H1 (cell line): ENCODE measurements at regions not wholly inside any gene's neighbourhood (a gene's known extent, or its start where the extent isn't known, plus 50 kb on each side); places are given as distances from the start of the nearest gene placed in this dataset.
"Not testable (repeated sequence)": the region's sequence is repeated elsewhere in the genome, so short reads cannot be mapped to it uniquely, and the experiment has no call there.

Experiments
- CTCF ChIA-PET: fragments of 300-600 bp; sonication (Branson Sonifier 250); formaldehyde crosslinking; loops from one replicate; lab custom pipeline; 2021; ENCODE audit not compliant: partially characterized antibody; lab: Charles Lee
- POLR2A ChIA-PET: fragments of 300-600 bp; sonication (Branson Sonifier 250); formaldehyde crosslinking; loops from one replicate; lab custom pipeline; 2021; ENCODE audit warnings: inconsistent platforms; ENCODE audit not compliant: partially characterized antibody; lab: Charles Lee
- DNase-seq, 2 experiments: peaks; one replicate each; pipeline versions ENCODE4 v3.0.0 to v3.0.0-alpha.2; 2010 to 2022; ENCODE audit warnings: low spot score in 2 of 2, low read depth in 1 of 2, mixed read lengths in 1 of 2
- FAIRE-seq: peaks from 2 replicates; lab custom pipeline; 2011; peaks lifted over from hg19 to GRCh38; lab: Jason Lieb, UNC
- H2AFZ ChIP-seq: 2 replicates; pipeline ENCODE4 v1.8.1; 2012; ENCODE audit warnings: low read length, inconsistent platforms
- H2AK5ac ChIP-seq: 2 replicates; pipeline ENCODE4 v1.6.1; 2013; ENCODE audit warnings: low read depth, low read length
- H2BK120ac ChIP-seq: replicated peaks from 2 replicates; pipeline ENCODE3; 2013; ENCODE audit warnings: low read depth, low read length, inconsistent platforms
- H2BK12ac ChIP-seq: 2 replicates; pipeline ENCODE4 v1.6.1; 2013; ENCODE audit warnings: low read depth, low read length
- H2BK15ac ChIP-seq: 2 replicates; pipeline ENCODE4 v1.6.1; 2013; ENCODE audit warnings: low read length
- H2BK20ac ChIP-seq: 2 replicates; pipeline ENCODE4 v1.6.1; 2013; ENCODE audit warnings: low read length
- H2BK5ac ChIP-seq: 2 replicates; pipeline ENCODE4 v1.6.1; 2013; ENCODE audit warnings: low read depth, low read length
- H3K14ac ChIP-seq: 2 replicates; pipeline ENCODE4 v1.6.1; 2013; ENCODE audit warnings: inconsistent platforms; ENCODE audit not compliant: insufficient read length
- H3K18ac ChIP-seq: 2 replicates; pipeline ENCODE4 v1.6.1; 2013; ENCODE audit warnings: low read length; ENCODE audit errors: extremely low read depth
- H3K23ac ChIP-seq: 2 replicates; pipeline ENCODE4 v1.6.1; 2013; ENCODE audit warnings: inconsistent platforms; ENCODE audit not compliant: insufficient read length
- H3K23me2 ChIP-seq: 2 replicates; pipeline ENCODE4 v1.6.1; 2013; ENCODE audit warnings: low read depth, low read length
- H3K27ac ChIP-seq: 2 replicates; pipeline ENCODE4 v1.6.1; 2011; ENCODE audit warnings: low read depth, low read length, inconsistent platforms
- H3K27me3 ChIP-seq, 4 experiments: replicated peaks in 1 of 4; 1 replicate in 1 of 4; 2 replicates in 3 of 4; pipeline versions ENCODE4 v1.6.1 to v1.8.1; 2011 to 2013; ENCODE audit warnings: low read length in 3 of 4, mild to moderate bottlenecking in 3 of 4, inconsistent platforms in 2 of 4, mixed read lengths in 2 of 4, moderate library complexity in 1 of 4; ENCODE audit not compliant: control insufficient read depth in 3 of 4, insufficient read depth in 3 of 4; ENCODE audit errors: extremely low read depth in 1 of 4
- H3K36me3 ChIP-seq, 4 experiments: 2 replicates each; pipeline versions ENCODE4 v1.6.1 to v1.8.1; 2011 to 2013; ENCODE audit warnings: mild to moderate bottlenecking in 4 of 4, low read length in 3 of 4, moderate library complexity in 2 of 4, control low read depth in 1 of 4, inconsistent platforms in 1 of 4; ENCODE audit not compliant: insufficient read depth in 4 of 4, control insufficient read depth in 2 of 4
- H3K4ac ChIP-seq: replicated peaks from 2 replicates; pipeline ENCODE3; 2013; ENCODE audit warnings: low read length, low read depth, mixed read lengths, inconsistent platforms; ENCODE audit not compliant: insufficient read length
- H3K4me1 ChIP-seq, 4 experiments: replicated peaks in 1 of 4; 1 replicate in 1 of 4; 2 replicates in 3 of 4; pipeline versions ENCODE4 v1.6.1 to v1.8.1; 2011 to 2013; ENCODE audit warnings: low read length in 3 of 4, inconsistent platforms in 2 of 4, mixed read lengths in 1 of 4; ENCODE audit not compliant: insufficient read depth in 4 of 4, control insufficient read depth in 3 of 4
- H3K4me2 ChIP-seq, 2 experiments: 2 replicates each; pipeline versions ENCODE4 v1.6.1 to v1.8.1; 2011 to 2013; ENCODE audit warnings: low read depth in 2 of 2, low read length in 2 of 2, control low read depth in 1 of 2, inconsistent platforms in 1 of 2, mild to moderate bottlenecking in 1 of 2; ENCODE audit not compliant: insufficient read depth in 1 of 2
- H3K4me3 ChIP-seq, 4 experiments: fragments of 200-600, 300-600 bp in 1 of 4; sonication (generic), shearing (Covaris generic), sonication (Bioruptor Twin) in 1 of 4; 2 replicates each; pipeline versions ENCODE4 v1.5.1 to v1.8.1; 2011 to 2016; ENCODE audit warnings: low read length in 4 of 4, low read depth in 3 of 4, control low read depth in 2 of 4, inconsistent platforms in 2 of 4, mild to moderate bottlenecking in 2 of 4, mixed read lengths in 1 of 4, moderate library complexity in 1 of 4; ENCODE audit not compliant: insufficient read depth in 2 of 4; ENCODE audit errors: extremely low read depth in 1 of 4
- H3K56ac ChIP-seq: replicated peaks from 2 replicates; pipeline ENCODE3; 2013; ENCODE audit warnings: low read depth, mild to moderate bottlenecking, mixed read lengths, low read length, inconsistent platforms; ENCODE audit not compliant: insufficient read length
- H3K79me1 ChIP-seq: 2 replicates; pipeline ENCODE4 v1.6.1; 2013; ENCODE audit warnings: low read depth, low read length, control low read depth
- H3K79me2 ChIP-seq, 2 experiments: 2 replicates each; pipeline versions ENCODE4 v1.6.1 to v1.8.1; 2012 to 2013; ENCODE audit warnings: low read length in 2 of 2, mild to moderate bottlenecking in 2 of 2, inconsistent platforms in 1 of 2; ENCODE audit not compliant: insufficient read depth in 2 of 2, control insufficient read depth in 1 of 2
- H3K9ac ChIP-seq, 4 experiments: replicated peaks in 1 of 4; 1 replicate in 1 of 4; 2 replicates in 3 of 4; pipeline versions ENCODE4 v1.6.1 to v1.8.1; 2011 to 2013; ENCODE audit warnings: low read depth in 3 of 4, low read length in 3 of 4, control low read depth in 2 of 4, mild to moderate bottlenecking in 2 of 4, moderate library complexity in 2 of 4, inconsistent platforms in 1 of 4; ENCODE audit errors: extremely low read depth in 1 of 4
- H3K9me3 ChIP-seq, 2 experiments: 2 replicates each; pipeline versions ENCODE4 v1.6.1 to v1.8.1; 2012 to 2013; ENCODE audit warnings: mild to moderate bottlenecking in 2 of 2, moderate library complexity in 2 of 2, control low read depth in 1 of 2, inconsistent platforms in 1 of 2, low read depth in 1 of 2, low read length in 1 of 2, mixed read lengths in 1 of 2; ENCODE audit not compliant: insufficient read depth in 2 of 2
- H4K20me1 ChIP-seq, 2 experiments: replicated peaks in 1 of 2; 2 replicates each; pipeline versions ENCODE3 to v1.8.1; 2011 to 2013; ENCODE audit warnings: inconsistent platforms in 2 of 2, low read length in 2 of 2, mild to moderate bottlenecking in 1 of 2; ENCODE audit not compliant: insufficient read depth in 2 of 2, control insufficient read depth in 1 of 2
- H4K5ac ChIP-seq: 2 replicates; pipeline ENCODE4 v1.6.1; 2013; ENCODE audit warnings: low read length, low read depth, mixed read lengths, inconsistent platforms; ENCODE audit not compliant: insufficient read length
- H4K8ac ChIP-seq: 2 replicates; pipeline ENCODE4 v1.8.0; 2013; ENCODE audit warnings: mild to moderate bottlenecking, moderate library complexity, low read length, inconsistent platforms; ENCODE audit not compliant: insufficient read depth; ENCODE audit errors: extremely low read depth
- H4K91ac ChIP-seq: replicated peaks from 2 replicates; pipeline ENCODE3; 2013; ENCODE audit warnings: low read length, mixed read lengths, inconsistent platforms; ENCODE audit not compliant: insufficient read length
- WGBS, 2 experiments: shearing (Covaris generic) in 1 of 2; methylation state at CpG; one replicate each; pipeline versions ENCODE4 v1.1.6 to v1.1.7; 2013 to 2015; ENCODE audit warnings: low lambda C conversion rate in 2 of 2, mixed read lengths in 2 of 2, inconsistent platforms in 1 of 2, low coverage in 1 of 2, missing lambda C conversion rate in 1 of 2; ENCODE audit not compliant: insufficient replicate concordance in 2 of 2, insufficient coverage in 1 of 2, insufficient read length in 1 of 2; ENCODE audit errors: extremely low coverage in 1 of 2, missing lambda C conversion rate in 1 of 2; 5-methylcytosine and 5-hydroxymethylcytosine counted together

DNA sequence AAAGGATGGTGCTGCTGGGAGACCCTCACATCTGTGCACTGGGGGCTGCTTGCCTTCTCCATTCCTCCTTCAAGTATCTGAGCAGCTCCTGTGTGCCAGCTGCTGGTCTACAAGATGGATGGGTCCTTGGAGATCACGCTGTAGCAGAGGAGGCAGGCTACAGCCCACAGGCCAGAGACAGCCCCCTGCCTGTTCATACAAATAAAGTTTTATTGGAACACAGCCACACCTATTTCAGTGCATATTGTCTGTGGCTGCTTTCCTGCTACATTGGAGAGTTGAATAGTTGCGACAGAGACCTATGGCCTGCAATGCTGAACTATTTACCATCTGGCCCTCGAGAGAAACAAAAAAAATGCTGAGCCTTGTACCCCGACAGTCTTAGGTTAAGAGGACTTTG, 149.8 kb upstream of the EEF2KMT start:
- H2AFZ ChIP-seq, H2BK120ac ChIP-seq, H3K9me3 ChIP-seq, H3K4me2 ChIP-seq, H4K91ac ChIP-seq, H2AK5ac ChIP-seq, H3K23ac ChIP-seq, H3K14ac ChIP-seq, H3K79me1 ChIP-seq, H3K36me3 ChIP-seq, H3K23me2 ChIP-seq, H2BK20ac ChIP-seq, H2BK12ac ChIP-seq, H3K18ac ChIP-seq, H4K20me1 ChIP-seq, H2BK15ac ChIP-seq, H3K4ac ChIP-seq, H2BK5ac ChIP-seq, H3K27me3 ChIP-seq, H4K5ac ChIP-seq, DNase-seq, POLR2A ChIA-PET, H4K8ac ChIP-seq, H3K79me2 ChIP-seq, FAIRE-seq, H3K9ac ChIP-seq, H3K27ac ChIP-seq, CTCF ChIA-PET, H3K56ac ChIP-seq, H3K4me3 ChIP-seq: not testable (repeated sequence)
- peaks cover 0 to 12% (median 7%) of the 10 kb centered on the region in 4 experiments; a peak in 6 of 7 replicates for H3K4me1 ChIP-seq
- 83% methylated on average over 4 of the region's 4 CpGs; no CpG with 5 or more reads in 1 of the 2 experiments for WGBS, 2 experiments
